HepG2 (cell line): ENCODE measurements at regions not wholly inside any gene's neighbourhood (a gene's known extent, or its start where the extent isn't known, plus 50 kb on each side); places are given as distances from the start of the nearest gene placed in this dataset.

Experiments used
- ATAC-seq: fragments of 200-7000 bp; cut with Tn5 transposase; 3 replicates; pipeline ENCODE4 v1.9.1; 2020; ENCODE audit warnings: mild to moderate bottlenecking, moderate library complexity
- BruUV-seq: library from RNA; stranded (reverse); fragments of 400-500 nt; replicated peaks from 2 replicates; lab custom pipeline; 2021; lab: Mats Ljungman, UMichigan
- CTCF ChIA-PET: fragments of 300-600 bp; formaldehyde crosslinking; extraction: SDS; loops from one replicate; lab custom pipeline; 2021; ENCODE audit warnings: low total read pairs, inconsistent platforms, low intra/inter-chr PET ratio; lab: Yijun Ruan, JAX
- POLR2A ChIA-PET: fragments of 350-600 bp; sonication (Branson Sonifier 250); formaldehyde crosslinking; loops from one replicate; lab custom pipeline; 2020; ENCODE audit warnings: antibody characterized with exemption, inconsistent platforms; lab: Yijun Ruan, JAX
- DNase-seq: peaks from one replicate; pipeline ENCODE4 v3.0.0-alpha.2; 2015; ENCODE audit warnings: low spot score
- FAIRE-seq: peaks from 3 replicates; lab custom pipeline; 2011; peaks lifted over from hg19 to GRCh38; lab: Jason Lieb, UNC
- H2AFZ ChIP-seq: one replicate; pipeline ENCODE4 v1.6.1; 2011; ENCODE audit warnings: low read length, inconsistent platforms
- H3K27ac ChIP-seq: fragments of 300-600 bp; 3 replicates; pipeline ENCODE4 v1.8.0; 2011; ENCODE audit warnings: mixed run types, mild to moderate bottlenecking, mixed read lengths, low read length, inconsistent platforms; ENCODE audit not compliant: insufficient read depth; ENCODE audit errors: extremely low read length
- H3K27me3 ChIP-seq, 2 experiments: fragments of 200-600 bp in 1 of 2; 2 replicates in 1 of 2; 3 replicates in 1 of 2; pipeline versions ENCODE4 v1.6.0 to v1.8.0; 2011; ENCODE audit warnings: low read length in 2 of 2, mild to moderate bottlenecking in 2 of 2, moderate library complexity in 2 of 2, inconsistent platforms in 1 of 2; ENCODE audit not compliant: insufficient read depth in 2 of 2, control insufficient read depth in 1 of 2
- H3K36me3 ChIP-seq, 2 experiments: fragments of 200-600 bp in 1 of 2; replicated peaks in 1 of 2; 2 replicates in 1 of 2; 3 replicates in 1 of 2; pipeline versions ENCODE4 v1.5.1 to v1.8.0; 2011; ENCODE audit warnings: low read length in 2 of 2, inconsistent platforms in 1 of 2; ENCODE audit not compliant: insufficient read depth in 2 of 2, control insufficient read depth in 1 of 2
- H3K4me1 ChIP-seq: 2 replicates; pipeline ENCODE4 v1.5.1; 2012; ENCODE audit warnings: low read length, inconsistent platforms; ENCODE audit not compliant: insufficient read depth
- H3K4me2 ChIP-seq: 2 replicates; pipeline ENCODE4 v1.6.0; 2011; ENCODE audit warnings: low read depth, low read length, inconsistent platforms
- H3K4me3 ChIP-seq, 3 experiments: fragments of 200-600 bp in 1 of 3; sonication (generic), shearing (Covaris generic) in 1 of 3; replicated peaks in 1 of 3; 2 replicates each; pipeline ENCODE4 v1.5.1; 2011 to 2016; ENCODE audit warnings: low read length in 3 of 3, inconsistent platforms in 2 of 3, low read depth in 2 of 3, mild to moderate bottlenecking in 2 of 3, control low read depth in 1 of 3, mixed read lengths in 1 of 3; ENCODE audit not compliant: insufficient read depth in 1 of 3
- H3K79me2 ChIP-seq: one replicate; pipeline ENCODE4 v1.6.1; 2011; ENCODE audit warnings: low read length, inconsistent platforms; ENCODE audit not compliant: insufficient read depth
- H3K9ac ChIP-seq: 2 replicates; pipeline ENCODE4 v1.6.0; 2011; ENCODE audit warnings: mild to moderate bottlenecking, low read depth, low read length, inconsistent platforms; ENCODE audit not compliant: insufficient read depth
- H3K9me3 ChIP-seq: 2 replicates; pipeline ENCODE4 v1.5.1; 2012; ENCODE audit warnings: mild to moderate bottlenecking, low read length
- H4K20me1 ChIP-seq: 2 replicates; pipeline ENCODE4 v1.6.0; 2011; ENCODE audit warnings: inconsistent platforms, mild to moderate bottlenecking, low read length, moderate library complexity; ENCODE audit not compliant: insufficient read depth
- CHD4 ChIP-seq: fragments of 200-600 bp; sonication (generic); IDR thresholded peaks from 2 replicates; pipeline ENCODE4 v1.7.0; 2017; ENCODE audit warnings: mild to moderate bottlenecking, low read length, borderline replicate concordance
- ISX ChIP-seq: sonication (generic); formaldehyde crosslinking; conservative IDR thresholded peaks from 2 replicates; pipeline ENCODE4 v1.5.0; 2020; ENCODE audit warnings: missing genetic modification reagents
- KDM5B ChIP-seq: sonication (generic); formaldehyde crosslinking; IDR thresholded peaks from 2 replicates; pipeline ENCODE4 v1.4.0; 2020; ENCODE audit warnings: missing genetic modification reagents, mild to moderate bottlenecking, borderline replicate concordance
- NCOR1 ChIP-seq: fragments of 200-600 bp; sonication (generic); IDR thresholded peaks from 2 replicates; pipeline ENCODE4 v1.7.0; 2017; ENCODE audit warnings: antibody characterized with exemption, low read length, borderline replicate concordance
- RXRA ChIP-seq: sonication (generic); formaldehyde crosslinking; IDR thresholded peaks from 2 replicates; pipeline ENCODE4 v1.5.1; 2020; ENCODE audit warnings: missing genetic modification reagents
- SSRP1 ChIP-seq: IDR thresholded peaks from 2 replicates; pipeline ENCODE4 v1.6.1; 2016; ENCODE audit warnings: control low read depth
- ZFP90 ChIP-seq: sonication (generic); formaldehyde crosslinking; IDR thresholded peaks from 2 replicates; pipeline ENCODE4 v1.8.0; 2022; ENCODE audit warnings: missing genetic modification reagents, mild to moderate bottlenecking, inconsistent platforms, borderline replicate concordance
- ZSCAN30 ChIP-seq: sonication (generic); formaldehyde crosslinking; IDR thresholded peaks from 2 replicates; pipeline ENCODE4 v1.5.0; 2020; ENCODE audit warnings: mild to moderate bottlenecking, missing genetic modification reagents
- WGBS: methylation state at CpG from one replicate; pipeline ENCODE4 v1.1.6; 2017; ENCODE audit warnings: low lambda C conversion rate; 5-methylcytosine and 5-hydroxymethylcytosine counted together
- in situ Hi-C: cut with HindIII; loops from 2 replicates; pipeline ENCODE4 v1.10.0; 2017; ENCODE audit warnings: low pct_unique_long_range_greater_than_20kb; ENCODE audit not compliant: extremely low pct_ligation_motif_present
- intact Hi-C: fragments of 100-400 bp; cut with micrococcal nuclease; formaldehyde crosslinking; loops from one replicate; pipeline ENCODE4 v1.10.0; 2022; ENCODE audit not compliant: unreplicated experiment
- TF ChIP-seq, protein P1 (sequence below): IDR thresholded peaks from 2 replicates; pipeline ENCODE4 v1.6.1; 2016; ENCODE audit warnings: low read depth, control low read depth
- TF ChIP-seq, protein P2 (sequence below): sonication (generic); formaldehyde crosslinking; IDR thresholded peaks from 2 replicates; pipeline ENCODE4 v1.8.1; 2023; ENCODE audit warnings: missing genetic modification reagents, mild to moderate bottlenecking, borderline replicate concordance

DNA sequence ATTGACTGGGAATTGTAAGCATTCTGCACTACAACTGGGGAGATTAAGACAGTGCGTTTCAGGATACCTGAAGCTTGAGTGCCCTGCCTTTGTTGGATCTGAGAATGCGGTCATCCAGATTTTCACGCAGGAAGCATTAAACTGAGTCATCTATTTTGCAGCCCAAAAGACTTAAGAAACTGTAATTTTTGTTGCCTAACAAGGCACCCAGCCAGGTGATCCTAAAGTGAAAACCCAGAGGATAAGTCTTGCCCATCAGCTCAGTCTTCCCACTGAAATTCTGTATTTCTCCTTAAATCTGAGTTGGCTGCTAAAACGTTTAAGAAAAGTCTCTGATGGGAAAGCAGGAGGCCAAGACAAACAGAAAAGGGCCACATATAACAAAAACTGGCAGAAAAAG lies 242.5 kb upstream of the TMCO5A start:
- no peaks in the 10 kb centered on the region for H3K36me3 ChIP-seq
- ATAC-seq, result no peak
- no peak for DNase-seq
- no peaks in the 10 kb centered on the region for H3K79me2 ChIP-seq
- in situ Hi-C loops (no loop called here), intact Hi-C loops (no loop called here)
- no peak overlapping the region for H3K9ac ChIP-seq
- H4K20me1 ChIP-seq, result no peaks in the 10 kb centered on the region
- BruUV-seq, result no TSS peak
- H3K27me3 ChIP-seq, result no peaks in the 10 kb centered on the region
- H3K27ac ChIP-seq, result no peak overlapping the region
- no peaks in the 10 kb centered on the region for H3K4me1 ChIP-seq
- 0 out of 2 replicates have a peak, but pooled peaks cover 4% of the 10 kb centered on the region for H3K9me3 ChIP-seq
- POLR2A ChIA-PET, result no interaction called here
- FAIRE-seq, result no peak
- no peak overlapping the region for H3K4me2 ChIP-seq
- TF ChIP-seq, protein P1, sequence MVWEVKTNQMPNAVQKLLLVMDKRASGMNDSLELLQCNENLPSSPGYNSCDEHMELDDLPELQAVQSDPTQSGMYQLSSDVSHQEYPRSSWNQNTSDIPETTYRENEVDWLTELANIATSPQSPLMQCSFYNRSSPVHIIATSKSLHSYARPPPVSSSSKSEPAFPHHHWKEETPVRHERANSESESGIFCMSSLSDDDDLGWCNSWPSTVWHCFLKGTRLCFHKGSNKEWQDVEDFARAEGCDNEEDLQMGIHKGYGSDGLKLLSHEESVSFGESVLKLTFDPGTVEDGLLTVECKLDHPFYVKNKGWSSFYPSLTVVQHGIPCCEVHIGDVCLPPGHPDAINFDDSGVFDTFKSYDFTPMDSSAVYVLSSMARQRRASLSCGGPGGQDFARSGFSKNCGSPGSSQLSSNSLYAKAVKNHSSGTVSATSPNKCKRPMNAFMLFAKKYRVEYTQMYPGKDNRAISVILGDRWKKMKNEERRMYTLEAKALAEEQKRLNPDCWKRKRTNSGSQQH, result no peak
- TF ChIP-seq ZFP90 (no peak), KDM5B (CRISPR knock-in tag) (no peak), ZSCAN30 (no peak), ISX (CRISPR knock-in tag) (no peak), SSRP1 (CRISPR knock-in tag) (no peak), NCOR1 (no peak), CHD4 (no peak), RXRA (no peak)
- TF ChIP-seq, protein P2, sequence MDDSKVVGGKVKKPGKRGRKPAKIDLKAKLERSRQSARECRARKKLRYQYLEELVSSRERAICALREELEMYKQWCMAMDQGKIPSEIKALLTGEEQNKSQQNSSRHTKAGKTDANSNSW, result no peak
- CTCF ChIA-PET, result no interaction called here
- H2AFZ ChIP-seq, result no peak overlapping the region
- no peak overlapping the region for H3K4me3 ChIP-seq
- 38% methylated on average over 4 of the region's 4 CpGs for WGBS
